KMS-11 (cell line): ENCODE measurements at regions not wholly inside any gene's neighbourhood (a gene's known extent, or its start where the extent isn't known, plus 50 kb on each side); places are given as distances from the start of the nearest gene placed in this dataset.

Experiments
- H2AFZ ChIP-seq: fragments of 200-600 bp; sonication (generic); 2 replicates; pipeline ENCODE4 v1.6.1; 2016; ENCODE audit warnings: antibody characterized with exemption, mixed run types, low read depth
- H3K27ac ChIP-seq: fragments of 200-600 bp; sonication (generic); 2 replicates; pipeline ENCODE4 v1.6.1; 2016; ENCODE audit warnings: mild to moderate bottlenecking, mixed run types
- H3K27me3 ChIP-seq: fragments of 200-600 bp; sonication (generic); 2 replicates; pipeline ENCODE4 v1.6.1; 2017; ENCODE audit warnings: mild to moderate bottlenecking, low read depth, mixed run types, moderate library complexity; ENCODE audit not compliant: insufficient read depth
- H3K36me3 ChIP-seq: fragments of 200-600 bp; sonication (generic); 2 replicates; pipeline ENCODE4 v1.6.1; 2017; ENCODE audit warnings: mild to moderate bottlenecking, mixed run types; ENCODE audit not compliant: insufficient read depth
- H3K4me1 ChIP-seq: fragments of 200-600 bp; sonication (generic); 2 replicates; pipeline ENCODE4 v1.6.1; 2016; ENCODE audit warnings: mild to moderate bottlenecking, low read depth, mixed run types; ENCODE audit not compliant: poor library complexity, severe bottlenecking
- H3K4me2 ChIP-seq: fragments of 200-600 bp; sonication (generic); 2 replicates; pipeline ENCODE4 v1.7.0; 2016; ENCODE audit warnings: mild to moderate bottlenecking, mixed run types
- H3K4me3 ChIP-seq: fragments of 200-600 bp; sonication (generic); IDR thresholded peaks from 2 replicates; pipeline ENCODE4 v1.6.1; 2017; ENCODE audit warnings: low read depth, low read length, mixed read lengths; ENCODE audit not compliant: insufficient read depth
- H3K79me2 ChIP-seq: fragments of 200-600 bp; sonication (generic); 2 replicates; pipeline ENCODE4 v1.6.1; 2016; ENCODE audit warnings: low read depth, mixed run types; ENCODE audit not compliant: insufficient read depth
- H3K9ac ChIP-seq: fragments of 200-600 bp; sonication (generic); 2 replicates; pipeline ENCODE4 v1.6.1; 2016; ENCODE audit warnings: mild to moderate bottlenecking, mixed run types
- H4K20me1 ChIP-seq: fragments of 200-600 bp; sonication (generic); 2 replicates; pipeline ENCODE4 v1.6.1; 2016; ENCODE audit warnings: mild to moderate bottlenecking, mixed run types; ENCODE audit not compliant: insufficient read depth
- TF ChIP-seq, protein P1 (sequence below): fragments of 200-600 bp; sonication (generic); conservative IDR thresholded peaks from 2 replicates; pipeline ENCODE4 v1.6.1; 2017; ENCODE audit warnings: low read depth, mild to moderate bottlenecking, antibody characterized with exemption, low read length, moderate library complexity, mixed read lengths

DNA sequence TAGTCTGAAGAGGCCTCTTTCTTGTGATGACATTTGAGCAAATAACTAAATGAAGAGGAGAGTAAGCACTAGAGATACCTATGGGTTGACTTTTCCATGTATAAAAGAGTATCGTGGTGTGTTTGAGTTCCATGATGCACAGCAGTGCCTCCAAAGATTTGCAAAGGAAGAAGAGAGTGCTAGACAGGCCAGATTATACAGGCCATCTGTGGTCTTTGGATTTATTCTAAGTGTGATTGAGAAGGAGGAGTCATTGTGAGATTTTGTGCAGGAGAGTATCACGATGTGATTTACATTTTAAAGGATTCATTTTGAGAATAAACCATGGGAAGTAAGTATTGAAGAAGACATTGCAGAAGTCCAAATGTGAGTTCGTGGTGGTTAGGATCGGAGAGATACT, 695.9 kb upstream of the FAM98A start:
- H4K20me1 ChIP-seq, result no peaks in the 10 kb centered on the region
- H3K79me2 ChIP-seq, result no peaks in the 10 kb centered on the region
- TF ChIP-seq, protein P1, sequence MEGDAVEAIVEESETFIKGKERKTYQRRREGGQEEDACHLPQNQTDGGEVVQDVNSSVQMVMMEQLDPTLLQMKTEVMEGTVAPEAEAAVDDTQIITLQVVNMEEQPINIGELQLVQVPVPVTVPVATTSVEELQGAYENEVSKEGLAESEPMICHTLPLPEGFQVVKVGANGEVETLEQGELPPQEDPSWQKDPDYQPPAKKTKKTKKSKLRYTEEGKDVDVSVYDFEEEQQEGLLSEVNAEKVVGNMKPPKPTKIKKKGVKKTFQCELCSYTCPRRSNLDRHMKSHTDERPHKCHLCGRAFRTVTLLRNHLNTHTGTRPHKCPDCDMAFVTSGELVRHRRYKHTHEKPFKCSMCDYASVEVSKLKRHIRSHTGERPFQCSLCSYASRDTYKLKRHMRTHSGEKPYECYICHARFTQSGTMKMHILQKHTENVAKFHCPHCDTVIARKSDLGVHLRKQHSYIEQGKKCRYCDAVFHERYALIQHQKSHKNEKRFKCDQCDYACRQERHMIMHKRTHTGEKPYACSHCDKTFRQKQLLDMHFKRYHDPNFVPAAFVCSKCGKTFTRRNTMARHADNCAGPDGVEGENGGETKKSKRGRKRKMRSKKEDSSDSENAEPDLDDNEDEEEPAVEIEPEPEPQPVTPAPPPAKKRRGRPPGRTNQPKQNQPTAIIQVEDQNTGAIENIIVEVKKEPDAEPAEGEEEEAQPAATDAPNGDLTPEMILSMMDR, result no peak
- H3K4me1 ChIP-seq, result peaks cover 13% of the 10 kb centered on the region
- H3K27ac ChIP-seq, result no peak overlapping the region
- no peak overlapping the region for H3K9ac ChIP-seq
- H2AFZ ChIP-seq, result no peak overlapping the region
- no peaks in the 10 kb centered on the region for H3K27me3 ChIP-seq
- no peak overlapping the region for H3K4me2 ChIP-seq
- H3K36me3 ChIP-seq, result no peaks in the 10 kb centered on the region
- H3K4me3 ChIP-seq, result no peak overlapping the region

DNA sequence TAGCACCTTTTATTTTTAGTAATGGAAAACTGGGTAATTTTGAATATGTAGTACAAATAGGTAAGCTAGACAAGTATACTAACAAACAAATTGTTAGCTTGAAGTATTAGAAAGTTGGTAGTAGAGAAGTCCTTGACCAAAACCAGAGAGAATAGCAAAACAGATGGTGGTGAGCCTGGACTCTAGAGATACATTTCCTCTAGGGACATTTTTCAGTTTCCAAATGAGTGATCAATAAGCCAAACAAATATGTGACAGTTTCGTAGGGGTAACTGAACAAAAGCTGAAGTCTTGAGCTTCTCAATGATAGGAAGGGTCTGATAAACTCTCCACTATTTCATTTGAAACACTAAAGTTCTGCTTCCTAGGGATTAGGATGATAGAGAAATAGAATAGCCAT, 692.0 kb upstream of the FAM98A start:
- Histone ChIP-seq H3K4me2 (peak overlapping the region; percentile 0; the same call in 1 of the 2 replicates), H3K79me2 (no peaks in the 10 kb centered on the region), H2AFZ (no peak overlapping the region), H4K20me1 (no peaks in the 10 kb centered on the region), H3K9ac (no peak overlapping the region), H3K36me3 (no peaks in the 10 kb centered on the region), H3K4me1 (peaks cover 13% of the 10 kb centered on the region), H3K4me3 (no peak overlapping the region), H3K27me3 (no peaks in the 10 kb centered on the region), H3K27ac (no peak overlapping the region)
- TF ChIP-seq, protein P1, result no peak

- Histone ChIP-seq H3K79me2 (no peaks in the 10 kb centered on the region), H3K36me3 (no peaks in the 10 kb centered on the region), H3K4me2 (no peak overlapping the region), H3K4me1 (peaks cover 13% of the 10 kb centered on the region), H3K27me3 (no peaks in the 10 kb centered on the region), H2AFZ (no peak overlapping the region), H3K4me3 (no peak overlapping the region), H4K20me1 (no peaks in the 10 kb centered on the region), H3K27ac (no peak overlapping the region), H3K9ac (no peak overlapping the region)
- TF ChIP-seq, protein P1, result no peak
These were observed 688.9 kb upstream of the FAM98A start for GRCh38 chr2:34288016-34288415.

DNA sequence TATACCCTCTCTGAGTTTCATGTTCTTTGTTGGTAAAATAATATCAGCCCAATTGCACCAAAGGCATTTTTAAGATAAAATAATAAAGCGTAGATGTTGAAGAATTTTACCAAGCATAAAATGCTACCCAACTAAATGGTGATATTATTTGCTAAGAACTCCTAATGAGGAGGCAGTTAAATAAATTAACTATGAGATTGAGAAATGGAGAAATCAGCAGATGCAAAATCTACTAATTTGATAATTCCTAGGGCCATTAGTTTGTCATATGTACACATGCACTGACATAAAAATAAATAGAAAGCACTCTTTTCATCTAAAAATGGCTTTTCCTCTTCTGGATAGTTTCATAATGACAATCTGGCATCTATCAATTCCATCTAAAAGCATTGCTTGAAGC, 681.5 kb upstream of the FAM98A start:
- H2AFZ ChIP-seq, result no peak overlapping the region
- TF ChIP-seq, protein P1, result no peak
- no peak overlapping the region for H3K9ac ChIP-seq

More for the DNA sequence above, 681.5 kb upstream of the FAM98A start:
- Histone ChIP-seq H3K27ac (no peak overlapping the region), H3K4me3 (no peak overlapping the region), H4K20me1 (no peaks in the 10 kb centered on the region), H3K36me3 (no peaks in the 10 kb centered on the region), H3K27me3 (no peaks in the 10 kb centered on the region), H3K4me2 (no peak overlapping the region), H3K4me1 (peaks cover 7% of the 10 kb centered on the region), H3K79me2 (no peaks in the 10 kb centered on the region)
